Nephron (organoid): ENCODE measurements at regions not wholly inside any gene's neighbourhood (a gene's known extent, or its start where the extent isn't known, plus 50 kb on each side); places are given as distances from the start of the nearest gene placed in this dataset.
"Not testable (repeated sequence)": the region's sequence is repeated elsewhere in the genome, so short reads cannot be mapped to it uniquely, and the experiment has no call there.

Experiments
- H3K27ac Mint-ChIP-seq, 3 experiments: 2 replicates each; pipeline ENCODE4 v1.8.0; 2020; ENCODE audit warnings: mixed read lengths in 3 of 3, mild to moderate bottlenecking in 2 of 3, moderate library complexity in 1 of 3
- H3K27me3 Mint-ChIP-seq: 2 replicates; pipeline ENCODE4 v1.8.0; 2021; ENCODE audit warnings: low read depth, mild to moderate bottlenecking, moderate library complexity, mixed read lengths
- H3K36me3 Mint-ChIP-seq: 2 replicates; pipeline ENCODE4 v1.8.0; 2020; ENCODE audit warnings: low read depth, mixed read lengths
- H3K4me1 Mint-ChIP-seq: 2 replicates; pipeline ENCODE4 v1.8.0; 2020; ENCODE audit warnings: mixed read lengths
- H3K4me3 Mint-ChIP-seq, 3 experiments: 2 replicates each; pipeline ENCODE4 v1.8.0; 2020; ENCODE audit warnings: mild to moderate bottlenecking in 3 of 3, mixed read lengths in 3 of 3, moderate library complexity in 2 of 3
- H3K9me3 Mint-ChIP-seq: 2 replicates; pipeline ENCODE4 v1.8.0; 2020; ENCODE audit warnings: mixed read lengths
- CTCF ChIP-seq, 3 experiments: fragments of 200-600 bp; sonication (generic); IDR thresholded peaks; one replicate each; pipeline ENCODE4 v1.5.0; 2021; ENCODE audit warnings: antibody characterized with exemption in 3 of 3; ENCODE audit not compliant: unreplicated experiment in 3 of 3

DNA sequence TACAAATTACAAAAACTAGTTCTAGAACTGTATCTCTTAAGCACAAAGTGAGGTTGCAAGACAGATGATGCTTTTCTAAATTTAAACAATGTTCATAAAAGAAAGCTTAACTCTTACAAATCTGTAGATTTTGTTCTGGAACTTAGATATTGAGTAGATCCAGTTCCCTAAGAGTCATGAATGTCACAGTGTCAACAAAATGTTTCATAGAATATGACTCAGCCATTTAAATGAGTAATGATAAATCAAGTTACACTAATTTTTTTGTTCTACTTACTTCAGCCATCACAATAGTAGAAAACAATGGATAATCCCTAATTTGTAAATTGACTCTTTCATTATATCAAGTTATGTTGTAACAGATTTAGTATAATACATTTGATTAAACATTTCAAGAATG, 239.7 kb downstream of the MEF2C start:
- peaks cover 8% of the 10 kb centered on the region for H3K27me3 Mint-ChIP-seq
- no peaks in the 10 kb centered on the region for H3K4me1 Mint-ChIP-seq
- no peak overlapping the region for H3K27ac Mint-ChIP-seq
- no peaks in the 10 kb centered on the region for H3K36me3 Mint-ChIP-seq
- TF ChIP-seq CTCF (IDR thresholded peaks at IDR 0.05; ENCODE audit: unreplicated experiment in 3 of 3): no peak
- no peaks in the 10 kb centered on the region for H3K9me3 Mint-ChIP-seq
- H3K4me3 Mint-ChIP-seq: no peak overlapping the region

DNA sequence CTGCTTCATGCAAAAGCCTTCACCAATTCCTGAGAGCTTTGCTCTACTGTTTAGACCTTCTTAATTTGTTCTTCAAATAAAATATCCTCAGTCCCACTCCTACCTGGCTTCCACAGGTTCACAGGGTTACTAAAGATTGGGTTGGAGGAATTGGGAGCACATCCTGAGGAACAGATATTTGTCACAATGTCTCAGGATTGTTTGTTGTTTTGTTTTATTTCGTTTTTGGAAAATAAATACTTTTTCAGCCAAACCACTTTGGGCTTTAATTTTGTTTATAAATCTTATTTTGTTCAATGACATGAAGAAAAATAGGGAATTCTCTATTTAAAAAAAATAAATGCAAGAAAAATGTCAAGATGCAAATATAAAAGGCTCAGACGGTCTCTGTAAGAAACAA, 249.0 kb downstream of the MEF2C start:
- H3K27ac Mint-ChIP-seq: no peak overlapping the region
- no peaks in the 10 kb centered on the region for H3K4me1 Mint-ChIP-seq
- no peaks in the 10 kb centered on the region for H3K9me3 Mint-ChIP-seq
- no peak overlapping the region for H3K4me3 Mint-ChIP-seq
- H3K27me3 Mint-ChIP-seq: peaks cover 1% of the 10 kb centered on the region
- no peak for TF ChIP-seq CTCF (IDR thresholded peaks at IDR 0.05; ENCODE audit: unreplicated experiment in 3 of 3)
- H3K36me3 Mint-ChIP-seq: no peaks in the 10 kb centered on the region

DNA sequence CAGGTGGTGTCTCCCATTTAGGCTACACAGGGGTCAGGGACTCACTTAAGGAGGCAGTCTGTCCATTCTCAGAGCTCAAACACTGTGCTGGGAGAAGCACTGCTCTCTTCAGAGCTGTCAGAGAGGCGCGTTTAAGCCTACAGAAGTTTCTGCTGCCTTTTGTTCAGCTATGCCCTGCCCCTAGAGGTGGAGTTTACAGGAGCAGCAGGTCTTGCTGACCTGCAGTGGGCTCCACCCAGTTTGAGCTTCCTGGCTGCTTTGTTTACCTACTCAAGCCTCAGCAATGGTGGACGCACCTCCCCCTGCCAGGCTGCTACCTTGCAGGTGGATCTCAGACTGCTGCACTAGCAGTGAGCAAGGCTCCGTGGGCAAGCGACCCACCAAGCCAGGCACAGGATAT, 260.1 kb downstream of the MEF2C start:
- not testable (repeated sequence) for H3K27ac Mint-ChIP-seq, H3K36me3 Mint-ChIP-seq, H3K4me1 Mint-ChIP-seq, H3K4me3 Mint-ChIP-seq, H3K27me3 Mint-ChIP-seq
- peaks cover 19% of the 10 kb centered on the region for H3K9me3 Mint-ChIP-seq

DNA sequence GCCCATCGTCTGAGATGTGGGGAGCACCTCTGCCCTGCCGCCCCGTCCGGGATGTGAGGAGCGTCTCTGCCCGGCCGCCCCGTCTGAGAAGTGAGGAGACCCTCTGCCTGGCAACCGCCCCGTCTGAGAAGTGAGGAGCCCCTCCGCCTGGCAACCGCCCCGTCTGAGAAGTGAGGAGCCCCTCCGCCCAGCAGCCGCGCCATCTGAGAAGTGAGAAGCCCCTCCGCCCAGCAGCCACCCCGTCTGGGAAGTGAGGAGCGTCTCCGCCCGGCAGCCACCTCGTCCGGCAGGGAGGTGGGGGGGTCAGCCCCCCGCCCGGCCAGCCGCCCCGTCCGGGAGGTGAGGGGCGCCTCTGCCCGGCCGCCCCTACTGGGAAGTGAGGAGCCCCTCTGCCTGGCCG, 267.2 kb downstream of the MEF2C start:
- peaks cover 26% of the 10 kb centered on the region for H3K9me3 Mint-ChIP-seq

GRCh38 chr5:88613051-88613450, 269.9 kb downstream of the MEF2C start:
- peaks cover 13% of the 10 kb centered on the region for H3K9me3 Mint-ChIP-seq
- H3K27ac Mint-ChIP-seq: no peak overlapping the region
- H3K4me1 Mint-ChIP-seq: no peaks in the 10 kb centered on the region
- TF ChIP-seq CTCF (IDR thresholded peaks at IDR 0.05; ENCODE audit: unreplicated experiment in 3 of 3): no peak
- no peaks in the 10 kb centered on the region for H3K36me3 Mint-ChIP-seq
- H3K4me3 Mint-ChIP-seq: no peak overlapping the region
- H3K27me3 Mint-ChIP-seq: no peaks in the 10 kb centered on the region

More for the DNA sequence above, 267.2 kb downstream of the MEF2C start:
- H3K4me3 Mint-ChIP-seq, H3K27me3 Mint-ChIP-seq, H3K27ac Mint-ChIP-seq, H3K36me3 Mint-ChIP-seq, H3K4me1 Mint-ChIP-seq: not testable (repeated sequence)

DNA sequence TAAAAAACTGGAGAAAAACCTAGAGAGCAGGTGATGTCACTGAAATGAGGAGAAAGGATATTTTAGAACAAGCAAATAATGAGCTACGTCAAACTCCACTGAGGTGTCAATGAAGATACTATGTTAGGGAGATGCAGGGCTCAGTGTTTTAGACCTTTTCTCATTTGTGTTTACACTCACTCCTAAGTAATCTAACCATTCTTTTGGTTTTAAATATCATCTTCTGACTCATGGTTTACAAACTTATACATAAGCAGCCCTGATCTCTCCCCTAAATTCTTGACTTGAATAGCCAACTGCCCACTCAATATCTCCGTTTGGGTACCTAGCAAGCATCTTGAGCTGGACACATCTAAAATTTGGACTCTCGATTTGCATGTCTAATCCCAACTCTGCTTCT, 272.4 kb downstream of the MEF2C start:
- Mint-ChIP-seq H3K36me3 (no peaks in the 10 kb centered on the region), H3K27ac (no peak overlapping the region), H3K9me3 (peaks cover 7% of the 10 kb centered on the region), H3K4me3 (no peak overlapping the region), H3K4me1 (no peaks in the 10 kb centered on the region), H3K27me3 (no peaks in the 10 kb centered on the region)
- no peak for TF ChIP-seq CTCF (IDR thresholded peaks at IDR 0.05; ENCODE audit: unreplicated experiment in 3 of 3)

GRCh38 chr5:88607492-88607891, 275.5 kb downstream of the MEF2C start:
- no peaks in the 10 kb centered on the region for H3K27me3 Mint-ChIP-seq
- no peaks in the 10 kb centered on the region for H3K36me3 Mint-ChIP-seq
- H3K9me3 Mint-ChIP-seq: no peaks in the 10 kb centered on the region
- TF ChIP-seq CTCF (IDR thresholded peaks at IDR 0.05; ENCODE audit: unreplicated experiment in 3 of 3): no peak
- H3K27ac Mint-ChIP-seq: no peak overlapping the region
- no peaks in the 10 kb centered on the region for H3K4me1 Mint-ChIP-seq
- H3K4me3 Mint-ChIP-seq: no peak overlapping the region
